WTC11 (cell line): ENCODE measurements at regions not wholly inside any gene's neighbourhood (a gene's known extent, or its start where the extent isn't known, plus 50 kb on each side); places are given as distances from the start of the nearest gene placed in this dataset.

Source experiments
- ATAC-seq: fragments of 200-7000 bp; cut with Tn5 transposase; 2 replicates; pipeline ENCODE4 v1.10.0; 2021; ENCODE audit warnings: mild to moderate bottlenecking, moderate library complexity
- CTCF ChIA-PET: fragments of 300-600 bp; sonication (Branson Sonifier 250); formaldehyde crosslinking; loops from one replicate; lab custom pipeline; 2021; ENCODE audit warnings: antibody characterized with exemption; lab: Charles Lee
- POLR2A ChIA-PET: fragments of 350-600 bp; sonication (Branson Sonifier 250); formaldehyde crosslinking; loops from one replicate; lab custom pipeline; 2021; ENCODE audit warnings: antibody characterized with exemption; lab: Charles Lee
- DNase-seq: peaks from one replicate; pipeline ENCODE4 v3.0.0; 2021; ENCODE audit warnings: low spot score
- H3K27ac Mint-ChIP-seq: 2 replicates; pipeline ENCODE4 v1.8.0; 2021; ENCODE audit warnings: mixed read lengths
- H3K27me3 Mint-ChIP-seq: 2 replicates; pipeline ENCODE4 v1.8.0; 2021; ENCODE audit warnings: low read depth, mild to moderate bottlenecking, moderate library complexity, mixed read lengths
- H3K36me3 Mint-ChIP-seq: 2 replicates; pipeline ENCODE4 v1.8.0; 2021; ENCODE audit warnings: mixed read lengths
- H3K4me1 Mint-ChIP-seq: 2 replicates; pipeline ENCODE4 v1.8.0; 2022; ENCODE audit warnings: mixed read lengths
- H3K4me3 Mint-ChIP-seq: 2 replicates; pipeline ENCODE4 v1.8.0; 2021; ENCODE audit warnings: mild to moderate bottlenecking, moderate library complexity, mixed read lengths
- H3K9me3 Mint-ChIP-seq: 2 replicates; pipeline ENCODE4 v1.8.0; 2021; ENCODE audit warnings: mixed read lengths
- CREB1 ChIP-seq: sonication (generic); formaldehyde crosslinking; IDR thresholded peaks from 2 replicates; pipeline ENCODE4 v1.8.0; 2023; ENCODE audit warnings: mild to moderate bottlenecking, missing genetic modification reagents
- ELF4 ChIP-seq: sonication (generic); formaldehyde crosslinking; IDR thresholded peaks from 2 replicates; pipeline ENCODE4 v1.8.1; 2022; ENCODE audit warnings: low read depth, mild to moderate bottlenecking, moderate library complexity, missing genetic modification reagents
- ETV6 ChIP-seq: sonication (generic); formaldehyde crosslinking; IDR thresholded peaks from 2 replicates; pipeline ENCODE4 v1.8.1; 2022; ENCODE audit warnings: mild to moderate bottlenecking, missing genetic modification reagents
- GABPB1 ChIP-seq: sonication (generic); formaldehyde crosslinking; IDR thresholded peaks from 2 replicates; pipeline ENCODE4 v1.8.1; 2023; ENCODE audit warnings: mild to moderate bottlenecking, missing genetic modification reagents
- IRF2 ChIP-seq: sonication (generic); formaldehyde crosslinking; IDR thresholded peaks from 2 replicates; pipeline ENCODE4 v1.8.0; 2022; ENCODE audit warnings: low read depth, missing genetic modification reagents, borderline replicate concordance
- MXD4 ChIP-seq: fragments of 250-450 bp; sonication (Bioruptor Pico); IDR thresholded peaks from 2 replicates; pipeline ENCODE4 v1.8.0; 2021; ENCODE audit warnings: mild to moderate bottlenecking, moderate library complexity, borderline replicate concordance
- PRRX2 ChIP-seq: fragments of 250-450 bp; sonication (Bioruptor Pico); IDR thresholded peaks from 2 replicates; pipeline ENCODE4 v1.8.0; 2021; ENCODE audit warnings: mild to moderate bottlenecking
- RELA ChIP-seq: sonication (generic); formaldehyde crosslinking; IDR thresholded peaks from 2 replicates; pipeline ENCODE4 v1.8.1; 2022; ENCODE audit warnings: missing genetic modification reagents, mild to moderate bottlenecking, borderline replicate concordance
- SOX15 ChIP-seq: fragments of 250-450 bp; sonication (Bioruptor Pico); IDR thresholded peaks from 2 replicates; pipeline ENCODE4 v1.9.0; 2021; ENCODE audit warnings: mild to moderate bottlenecking
- ZNF219 ChIP-seq: sonication (generic); formaldehyde crosslinking; IDR thresholded peaks from 2 replicates; pipeline ENCODE4 v1.8.0; 2023; ENCODE audit warnings: missing genetic modification reagents, mild to moderate bottlenecking, borderline replicate concordance
- ZNF232 ChIP-seq: sonication (generic); formaldehyde crosslinking; IDR thresholded peaks from 2 replicates; pipeline ENCODE4 v1.8.0; 2022; ENCODE audit warnings: mild to moderate bottlenecking, missing genetic modification reagents
- TF ChIP-seq, protein P1 (sequence below): sonication (generic); formaldehyde crosslinking; IDR thresholded peaks from 2 replicates; pipeline ENCODE4 v1.8.0; 2023; ENCODE audit warnings: missing genetic modification reagents, mild to moderate bottlenecking, borderline replicate concordance
- TF ChIP-seq, protein P2 (sequence below): sonication (generic); formaldehyde crosslinking; IDR thresholded peaks from 2 replicates; pipeline ENCODE4 v1.8.1; 2022; ENCODE audit warnings: mild to moderate bottlenecking, missing genetic modification reagents, moderate library complexity, borderline replicate concordance
- TF ChIP-seq, protein P3 (sequence below): sonication (generic); formaldehyde crosslinking; IDR thresholded peaks from 2 replicates; pipeline ENCODE4 v1.8.1; 2022; ENCODE audit warnings: missing genetic modification reagents, borderline replicate concordance
- TF ChIP-seq, protein P4 (sequence below): sonication (generic); formaldehyde crosslinking; IDR thresholded peaks from 2 replicates; pipeline ENCODE4 v1.8.1; 2023; ENCODE audit warnings: mild to moderate bottlenecking, missing genetic modification reagents
- TF ChIP-seq, protein P5 (sequence below): fragments of 200-600 bp; IDR thresholded peaks from 2 replicates; pipeline ENCODE4 v1.8.0; 2022; ENCODE audit warnings: antibody characterized with exemption
- TF ChIP-seq, protein P6 (sequence below): fragments of 250-450 bp; sonication (Bioruptor Pico); IDR thresholded peaks from 2 replicates; pipeline ENCODE4 v1.8.0; 2021; ENCODE audit warnings: mild to moderate bottlenecking
- TF ChIP-seq, protein P7 (sequence below): sonication (generic); formaldehyde crosslinking; IDR thresholded peaks from 2 replicates; pipeline ENCODE4 v1.8.0; 2022; ENCODE audit warnings: mild to moderate bottlenecking, missing genetic modification reagents
- TF ChIP-seq, protein P8 (sequence below): sonication (generic); formaldehyde crosslinking; IDR thresholded peaks from 2 replicates; pipeline ENCODE4 v1.8.0; 2023; ENCODE audit warnings: mild to moderate bottlenecking, missing genetic modification reagents
- TF ChIP-seq, protein P9 (sequence below): sonication (generic); formaldehyde crosslinking; conservative IDR thresholded peaks from 2 replicates; pipeline ENCODE4 v1.8.1; 2022; ENCODE audit warnings: mild to moderate bottlenecking, missing genetic modification reagents

DNA sequence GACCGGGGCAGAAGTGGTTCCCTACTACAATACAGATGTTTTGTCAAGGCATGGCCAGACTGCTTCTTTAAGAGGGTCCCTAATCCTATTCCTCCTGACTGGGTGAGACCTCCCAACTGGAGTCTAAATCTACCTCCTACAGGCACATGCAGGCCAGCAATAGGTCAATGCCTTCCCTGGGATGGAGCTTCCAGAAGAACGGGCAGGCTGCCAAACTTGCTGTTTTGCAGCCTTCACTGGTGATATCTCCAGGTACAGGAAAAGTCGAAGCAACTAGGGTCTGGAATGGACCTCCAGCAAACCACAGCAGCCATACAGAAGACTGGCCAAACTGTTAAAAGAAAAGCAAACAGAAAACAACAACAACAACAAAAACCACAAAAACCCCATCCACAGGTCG, 678.4 kb upstream of the DIAPH2 start:
- Mint-ChIP-seq H3K4me1 (peaks cover 3% of the 10 kb centered on the region; the same call in 1 of the 2 replicates), H3K4me3 (no peak overlapping the region), H3K9me3 (no peaks in the 10 kb centered on the region), H3K36me3 (no peaks in the 10 kb centered on the region), H3K27ac (no peak overlapping the region), H3K27me3 (no peaks in the 10 kb centered on the region)
- DNase-seq (no peak), ATAC-seq (no peak)
- POLR2A ChIA-PET, result no interaction called here
- TF ChIP-seq CREB1 (CRISPR knock-in tag), result no peak
- TF ChIP-seq, protein P1, sequence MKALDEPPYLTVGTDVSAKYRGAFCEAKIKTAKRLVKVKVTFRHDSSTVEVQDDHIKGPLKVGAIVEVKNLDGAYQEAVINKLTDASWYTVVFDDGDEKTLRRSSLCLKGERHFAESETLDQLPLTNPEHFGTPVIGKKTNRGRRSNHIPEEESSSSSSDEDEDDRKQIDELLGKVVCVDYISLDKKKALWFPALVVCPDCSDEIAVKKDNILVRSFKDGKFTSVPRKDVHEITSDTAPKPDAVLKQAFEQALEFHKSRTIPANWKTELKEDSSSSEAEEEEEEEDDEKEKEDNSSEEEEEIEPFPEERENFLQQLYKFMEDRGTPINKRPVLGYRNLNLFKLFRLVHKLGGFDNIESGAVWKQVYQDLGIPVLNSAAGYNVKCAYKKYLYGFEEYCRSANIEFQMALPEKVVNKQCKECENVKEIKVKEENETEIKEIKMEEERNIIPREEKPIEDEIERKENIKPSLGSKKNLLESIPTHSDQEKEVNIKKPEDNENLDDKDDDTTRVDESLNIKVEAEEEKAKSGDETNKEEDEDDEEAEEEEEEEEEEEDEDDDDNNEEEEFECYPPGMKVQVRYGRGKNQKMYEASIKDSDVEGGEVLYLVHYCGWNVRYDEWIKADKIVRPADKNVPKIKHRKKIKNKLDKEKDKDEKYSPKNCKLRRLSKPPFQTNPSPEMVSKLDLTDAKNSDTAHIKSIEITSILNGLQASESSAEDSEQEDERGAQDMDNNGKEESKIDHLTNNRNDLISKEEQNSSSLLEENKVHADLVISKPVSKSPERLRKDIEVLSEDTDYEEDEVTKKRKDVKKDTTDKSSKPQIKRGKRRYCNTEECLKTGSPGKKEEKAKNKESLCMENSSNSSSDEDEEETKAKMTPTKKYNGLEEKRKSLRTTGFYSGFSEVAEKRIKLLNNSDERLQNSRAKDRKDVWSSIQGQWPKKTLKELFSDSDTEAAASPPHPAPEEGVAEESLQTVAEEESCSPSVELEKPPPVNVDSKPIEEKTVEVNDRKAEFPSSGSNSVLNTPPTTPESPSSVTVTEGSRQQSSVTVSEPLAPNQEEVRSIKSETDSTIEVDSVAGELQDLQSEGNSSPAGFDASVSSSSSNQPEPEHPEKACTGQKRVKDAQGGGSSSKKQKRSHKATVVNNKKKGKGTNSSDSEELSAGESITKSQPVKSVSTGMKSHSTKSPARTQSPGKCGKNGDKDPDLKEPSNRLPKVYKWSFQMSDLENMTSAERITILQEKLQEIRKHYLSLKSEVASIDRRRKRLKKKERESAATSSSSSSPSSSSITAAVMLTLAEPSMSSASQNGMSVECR (CRISPR knock-in tag), result no peak
- TF ChIP-seq, protein P2, sequence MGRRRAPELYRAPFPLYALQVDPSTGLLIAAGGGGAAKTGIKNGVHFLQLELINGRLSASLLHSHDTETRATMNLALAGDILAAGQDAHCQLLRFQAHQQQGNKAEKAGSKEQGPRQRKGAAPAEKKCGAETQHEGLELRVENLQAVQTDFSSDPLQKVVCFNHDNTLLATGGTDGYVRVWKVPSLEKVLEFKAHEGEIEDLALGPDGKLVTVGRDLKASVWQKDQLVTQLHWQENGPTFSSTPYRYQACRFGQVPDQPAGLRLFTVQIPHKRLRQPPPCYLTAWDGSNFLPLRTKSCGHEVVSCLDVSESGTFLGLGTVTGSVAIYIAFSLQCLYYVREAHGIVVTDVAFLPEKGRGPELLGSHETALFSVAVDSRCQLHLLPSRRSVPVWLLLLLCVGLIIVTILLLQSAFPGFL (CRISPR knock-in tag), result no peak
- TF ChIP-seq ELF4 (CRISPR knock-in tag), result no peak
- CTCF ChIA-PET, result no interaction called here

DNA sequence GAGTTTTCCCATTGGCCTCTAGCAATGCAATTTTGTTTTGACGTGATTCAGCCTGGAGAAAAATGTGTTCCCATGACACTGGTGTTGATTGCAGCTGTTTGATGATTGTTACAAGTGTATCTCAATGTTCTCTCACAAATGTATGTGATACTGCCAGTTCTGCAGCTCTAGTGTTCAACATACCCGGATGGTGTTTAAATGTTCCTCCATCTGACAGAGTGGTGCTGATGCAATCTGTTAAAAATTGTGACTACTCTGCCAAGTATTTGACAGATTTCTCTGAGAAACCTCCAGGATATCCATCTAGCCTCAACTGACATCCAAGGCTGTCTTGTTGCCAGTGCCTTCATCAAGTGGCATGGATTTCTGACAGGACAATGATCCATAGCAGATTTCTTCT, 657.2 kb upstream of the DIAPH2 start:
- Mint-ChIP-seq H3K4me3 (no peak overlapping the region), H3K9me3 (peaks cover 10% of the 10 kb centered on the region), H3K27ac (no peak overlapping the region), H3K36me3 (peaks cover 4% of the 10 kb centered on the region), H3K4me1 (no peaks in the 10 kb centered on the region), H3K27me3 (no peaks in the 10 kb centered on the region)
- ATAC-seq (no peak), DNase-seq (no peak)
- CTCF ChIA-PET, result no interaction called here
- POLR2A ChIA-PET, result no interaction called here
- TF ChIP-seq, protein P3, sequence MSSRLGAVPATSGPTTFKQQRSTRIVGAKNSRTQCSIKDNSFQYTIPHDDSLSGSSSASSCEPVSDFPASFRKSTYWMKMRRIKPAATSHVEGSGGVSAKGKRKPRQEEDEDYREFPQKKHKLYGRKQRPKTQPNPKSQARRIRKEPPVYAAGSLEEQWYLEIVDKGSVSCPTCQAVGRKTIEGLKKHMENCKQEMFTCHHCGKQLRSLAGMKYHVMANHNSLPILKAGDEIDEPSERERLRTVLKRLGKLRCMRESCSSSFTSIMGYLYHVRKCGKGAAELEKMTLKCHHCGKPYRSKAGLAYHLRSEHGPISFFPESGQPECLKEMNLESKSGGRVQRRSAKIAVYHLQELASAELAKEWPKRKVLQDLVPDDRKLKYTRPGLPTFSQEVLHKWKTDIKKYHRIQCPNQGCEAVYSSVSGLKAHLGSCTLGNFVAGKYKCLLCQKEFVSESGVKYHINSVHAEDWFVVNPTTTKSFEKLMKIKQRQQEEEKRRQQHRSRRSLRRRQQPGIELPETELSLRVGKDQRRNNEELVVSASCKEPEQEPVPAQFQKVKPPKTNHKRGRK (CRISPR knock-in tag), result no peak
- TF ChIP-seq IRF2 (CRISPR knock-in tag), result no peak
- TF ChIP-seq ZNF219 (CRISPR knock-in tag), result no peak
- TF ChIP-seq, protein P4, sequence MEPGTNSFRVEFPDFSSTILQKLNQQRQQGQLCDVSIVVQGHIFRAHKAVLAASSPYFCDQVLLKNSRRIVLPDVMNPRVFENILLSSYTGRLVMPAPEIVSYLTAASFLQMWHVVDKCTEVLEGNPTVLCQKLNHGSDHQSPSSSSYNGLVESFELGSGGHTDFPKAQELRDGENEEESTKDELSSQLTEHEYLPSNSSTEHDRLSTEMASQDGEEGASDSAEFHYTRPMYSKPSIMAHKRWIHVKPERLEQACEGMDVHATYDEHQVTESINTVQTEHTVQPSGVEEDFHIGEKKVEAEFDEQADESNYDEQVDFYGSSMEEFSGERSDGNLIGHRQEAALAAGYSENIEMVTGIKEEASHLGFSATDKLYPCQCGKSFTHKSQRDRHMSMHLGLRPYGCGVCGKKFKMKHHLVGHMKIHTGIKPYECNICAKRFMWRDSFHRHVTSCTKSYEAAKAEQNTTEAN (CRISPR knock-in tag), result no peak
- no peak for TF ChIP-seq PRRX2 (CRISPR knock-in tag)
- TF ChIP-seq, protein P5, sequence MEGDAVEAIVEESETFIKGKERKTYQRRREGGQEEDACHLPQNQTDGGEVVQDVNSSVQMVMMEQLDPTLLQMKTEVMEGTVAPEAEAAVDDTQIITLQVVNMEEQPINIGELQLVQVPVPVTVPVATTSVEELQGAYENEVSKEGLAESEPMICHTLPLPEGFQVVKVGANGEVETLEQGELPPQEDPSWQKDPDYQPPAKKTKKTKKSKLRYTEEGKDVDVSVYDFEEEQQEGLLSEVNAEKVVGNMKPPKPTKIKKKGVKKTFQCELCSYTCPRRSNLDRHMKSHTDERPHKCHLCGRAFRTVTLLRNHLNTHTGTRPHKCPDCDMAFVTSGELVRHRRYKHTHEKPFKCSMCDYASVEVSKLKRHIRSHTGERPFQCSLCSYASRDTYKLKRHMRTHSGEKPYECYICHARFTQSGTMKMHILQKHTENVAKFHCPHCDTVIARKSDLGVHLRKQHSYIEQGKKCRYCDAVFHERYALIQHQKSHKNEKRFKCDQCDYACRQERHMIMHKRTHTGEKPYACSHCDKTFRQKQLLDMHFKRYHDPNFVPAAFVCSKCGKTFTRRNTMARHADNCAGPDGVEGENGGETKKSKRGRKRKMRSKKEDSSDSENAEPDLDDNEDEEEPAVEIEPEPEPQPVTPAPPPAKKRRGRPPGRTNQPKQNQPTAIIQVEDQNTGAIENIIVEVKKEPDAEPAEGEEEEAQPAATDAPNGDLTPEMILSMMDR, result no peak
- TF ChIP-seq MXD4 (CRISPR knock-in tag), result no peak
- TF ChIP-seq CREB1 (CRISPR knock-in tag), result no peak
- no peak for TF ChIP-seq RELA
- TF ChIP-seq, protein P6, sequence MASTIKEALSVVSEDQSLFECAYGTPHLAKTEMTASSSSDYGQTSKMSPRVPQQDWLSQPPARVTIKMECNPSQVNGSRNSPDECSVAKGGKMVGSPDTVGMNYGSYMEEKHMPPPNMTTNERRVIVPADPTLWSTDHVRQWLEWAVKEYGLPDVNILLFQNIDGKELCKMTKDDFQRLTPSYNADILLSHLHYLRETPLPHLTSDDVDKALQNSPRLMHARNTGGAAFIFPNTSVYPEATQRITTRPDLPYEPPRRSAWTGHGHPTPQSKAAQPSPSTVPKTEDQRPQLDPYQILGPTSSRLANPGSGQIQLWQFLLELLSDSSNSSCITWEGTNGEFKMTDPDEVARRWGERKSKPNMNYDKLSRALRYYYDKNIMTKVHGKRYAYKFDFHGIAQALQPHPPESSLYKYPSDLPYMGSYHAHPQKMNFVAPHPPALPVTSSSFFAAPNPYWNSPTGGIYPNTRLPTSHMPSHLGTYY (CRISPR knock-in tag), result no peak
- TF ChIP-seq, protein P7, sequence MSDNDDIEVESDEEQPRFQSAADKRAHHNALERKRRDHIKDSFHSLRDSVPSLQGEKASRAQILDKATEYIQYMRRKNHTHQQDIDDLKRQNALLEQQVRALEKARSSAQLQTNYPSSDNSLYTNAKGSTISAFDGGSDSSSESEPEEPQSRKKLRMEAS (CRISPR knock-in tag), result no peak
- TF ChIP-seq SOX15 (CRISPR knock-in tag), result no peak
- TF ChIP-seq, protein P8, sequence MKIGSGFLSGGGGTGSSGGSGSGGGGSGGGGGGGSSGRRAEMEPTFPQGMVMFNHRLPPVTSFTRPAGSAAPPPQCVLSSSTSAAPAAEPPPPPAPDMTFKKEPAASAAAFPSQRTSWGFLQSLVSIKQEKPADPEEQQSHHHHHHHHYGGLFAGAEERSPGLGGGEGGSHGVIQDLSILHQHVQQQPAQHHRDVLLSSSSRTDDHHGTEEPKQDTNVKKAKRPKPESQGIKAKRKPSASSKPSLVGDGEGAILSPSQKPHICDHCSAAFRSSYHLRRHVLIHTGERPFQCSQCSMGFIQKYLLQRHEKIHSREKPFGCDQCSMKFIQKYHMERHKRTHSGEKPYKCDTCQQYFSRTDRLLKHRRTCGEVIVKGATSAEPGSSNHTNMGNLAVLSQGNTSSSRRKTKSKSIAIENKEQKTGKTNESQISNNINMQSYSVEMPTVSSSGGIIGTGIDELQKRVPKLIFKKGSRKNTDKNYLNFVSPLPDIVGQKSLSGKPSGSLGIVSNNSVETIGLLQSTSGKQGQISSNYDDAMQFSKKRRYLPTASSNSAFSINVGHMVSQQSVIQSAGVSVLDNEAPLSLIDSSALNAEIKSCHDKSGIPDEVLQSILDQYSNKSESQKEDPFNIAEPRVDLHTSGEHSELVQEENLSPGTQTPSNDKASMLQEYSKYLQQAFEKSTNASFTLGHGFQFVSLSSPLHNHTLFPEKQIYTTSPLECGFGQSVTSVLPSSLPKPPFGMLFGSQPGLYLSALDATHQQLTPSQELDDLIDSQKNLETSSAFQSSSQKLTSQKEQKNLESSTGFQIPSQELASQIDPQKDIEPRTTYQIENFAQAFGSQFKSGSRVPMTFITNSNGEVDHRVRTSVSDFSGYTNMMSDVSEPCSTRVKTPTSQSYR (CRISPR knock-in tag), result no peak
- TF ChIP-seq, protein P9, sequence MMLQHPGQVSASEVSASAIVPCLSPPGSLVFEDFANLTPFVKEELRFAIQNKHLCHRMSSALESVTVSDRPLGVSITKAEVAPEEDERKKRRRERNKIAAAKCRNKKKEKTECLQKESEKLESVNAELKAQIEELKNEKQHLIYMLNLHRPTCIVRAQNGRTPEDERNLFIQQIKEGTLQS, result no peak
- TF ChIP-seq ELF4 (CRISPR knock-in tag), result no peak
- no peak for TF ChIP-seq ETV6
- no peak for TF ChIP-seq ZNF232
- TF ChIP-seq GABPB1 (CRISPR knock-in tag), result no peak
